ENCODE measurements at regions not wholly inside any gene's neighbourhood (a gene's known extent, or its start where the extent isn't known, plus 50 kb on each side); places are given as distances from the start of the nearest gene placed in this dataset.

- TF ChIP-seq CTCF (IDR thresholded peaks at IDR 0.05), result no peak
- TF ChIP-seq SIN3A (IDR thresholded peaks at IDR 0.05; ENCODE audit: borderline replicate concordance, low read depth, low read length), result no peak
- no peak for TF ChIP-seq REST (IDR thresholded peaks at IDR 0.05; ENCODE audit: low read depth, low read length)
- TF ChIP-seq, protein P1, sequence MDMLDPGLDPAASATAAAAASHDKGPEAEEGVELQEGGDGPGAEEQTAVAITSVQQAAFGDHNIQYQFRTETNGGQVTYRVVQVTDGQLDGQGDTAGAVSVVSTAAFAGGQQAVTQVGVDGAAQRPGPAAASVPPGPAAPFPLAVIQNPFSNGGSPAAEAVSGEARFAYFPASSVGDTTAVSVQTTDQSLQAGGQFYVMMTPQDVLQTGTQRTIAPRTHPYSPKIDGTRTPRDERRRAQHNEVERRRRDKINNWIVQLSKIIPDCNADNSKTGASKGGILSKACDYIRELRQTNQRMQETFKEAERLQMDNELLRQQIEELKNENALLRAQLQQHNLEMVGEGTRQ (IDR thresholded peaks at IDR 0.05; ENCODE audit: borderline replicate concordance, low read depth, low read length), result no peak
- TF ChIP-seq USF1 (IDR thresholded peaks at IDR 0.05; ENCODE audit: borderline replicate concordance, low read depth), result no peak
- no peak for TF ChIP-seq RCOR1 (IDR thresholded peaks at IDR 0.05; ENCODE audit: low read length)
- no peak for TF ChIP-seq POLR2AphosphoS5 (IDR thresholded peaks at IDR 0.05; ENCODE audit: low read depth, low read length)
- TF ChIP-seq, protein P2, sequence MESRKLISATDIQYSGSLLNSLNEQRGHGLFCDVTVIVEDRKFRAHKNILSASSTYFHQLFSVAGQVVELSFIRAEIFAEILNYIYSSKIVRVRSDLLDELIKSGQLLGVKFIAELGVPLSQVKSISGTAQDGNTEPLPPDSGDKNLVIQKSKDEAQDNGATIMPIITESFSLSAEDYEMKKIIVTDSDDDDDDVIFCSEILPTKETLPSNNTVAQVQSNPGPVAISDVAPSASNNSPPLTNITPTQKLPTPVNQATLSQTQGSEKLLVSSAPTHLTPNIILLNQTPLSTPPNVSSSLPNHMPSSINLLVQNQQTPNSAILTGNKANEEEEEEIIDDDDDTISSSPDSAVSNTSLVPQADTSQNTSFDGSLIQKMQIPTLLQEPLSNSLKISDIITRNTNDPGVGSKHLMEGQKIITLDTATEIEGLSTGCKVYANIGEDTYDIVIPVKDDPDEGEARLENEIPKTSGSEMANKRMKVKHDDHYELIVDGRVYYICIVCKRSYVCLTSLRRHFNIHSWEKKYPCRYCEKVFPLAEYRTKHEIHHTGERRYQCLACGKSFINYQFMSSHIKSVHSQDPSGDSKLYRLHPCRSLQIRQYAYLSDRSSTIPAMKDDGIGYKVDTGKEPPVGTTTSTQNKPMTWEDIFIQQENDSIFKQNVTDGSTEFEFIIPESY (IDR thresholded peaks at IDR 0.05; ENCODE audit: borderline replicate concordance, low read depth), result no peak
Observed at GRCh38 chr3:118512301-118512700, 522.3 kb downstream of the IGSF11 start.
